ENCODE measurements at regions not wholly inside any gene's neighbourhood (a gene's known extent, or its start where the extent isn't known, plus 50 kb on each side); places are given as distances from the start of the nearest gene placed in this dataset.

- DNase-seq (no peak), ATAC-seq (no peak)
- H3K4me1 Mint-ChIP-seq (ENCODE audit: low read depth) = no peaks in the 10 kb centered on the region
- POLR2A ChIA-PET = no interaction called here
- peaks cover 14% of the 10 kb centered on the region for H3K27me3 Mint-ChIP-seq
- no peak overlapping the region for H3K27ac Mint-ChIP-seq
- CTCF ChIA-PET = no interaction called here
- intact Hi-C loops (cut with micrococcal nuclease) = no loop called here
- H3K36me3 Mint-ChIP-seq (ENCODE audit: low read depth) = no peaks in the 10 kb centered on the region
- H3K9me3 Mint-ChIP-seq = no peaks in the 10 kb centered on the region
- no peak overlapping the region for H3K4me3 Mint-ChIP-seq
- no peak for TF ChIP-seq CTCF (IDR thresholded peaks at IDR 0.05)
Observed at GRCh38 chr1:38463074-38463473, 396.5 kb downstream of the RRAGC start.

- TF ChIP-seq CTCF (IDR thresholded peaks at IDR 0.05) = no peak
- intact Hi-C loops (cut with micrococcal nuclease) = no loop called here
- POLR2A ChIA-PET = no interaction called here
- H3K4me3 Mint-ChIP-seq = no peak overlapping the region
- no peaks in the 10 kb centered on the region for H3K4me1 Mint-ChIP-seq (ENCODE audit: low read depth)
- no peak overlapping the region for H3K27ac Mint-ChIP-seq
- DNase-seq (no peak), ATAC-seq (no peak)
- CTCF ChIA-PET = no interaction called here
- H3K9me3 Mint-ChIP-seq = no peaks in the 10 kb centered on the region
- H3K27me3 Mint-ChIP-seq = peaks cover 7% of the 10 kb centered on the region
- no peaks in the 10 kb centered on the region for H3K36me3 Mint-ChIP-seq (ENCODE audit: low read depth)
Observed at GRCh38 chr1:38456531-38456876, 403.1 kb downstream of the RRAGC start.

- Mint-ChIP-seq H3K9me3 (no peaks in the 10 kb centered on the region), H3K36me3 (ENCODE audit: low read depth) (no peaks in the 10 kb centered on the region), H3K27me3 (peaks cover 7% of the 10 kb centered on the region), H3K4me1 (ENCODE audit: low read depth) (no peaks in the 10 kb centered on the region), H3K4me3 (no peak overlapping the region), H3K27ac (no peak overlapping the region)
- POLR2A ChIA-PET = no interaction called here
- CTCF ChIA-PET = no interaction called here
- ATAC-seq (no peak), DNase-seq (no peak)
- intact Hi-C loops (cut with micrococcal nuclease) = no loop called here
- TF ChIP-seq CTCF (IDR thresholded peaks at IDR 0.05) = no peak
Observed at GRCh38 chr1:38455829-38456530, 403.6 kb downstream of the RRAGC start.

GRCh38 chr1:38454749-38455441, 404.7 kb downstream of the RRAGC start:
- CTCF ChIA-PET = no interaction called here
- Mint-ChIP-seq H3K4me1 (ENCODE audit: low read depth) (no peaks in the 10 kb centered on the region), H3K4me3 (no peak overlapping the region), H3K36me3 (ENCODE audit: low read depth) (no peaks in the 10 kb centered on the region), H3K9me3 (no peaks in the 10 kb centered on the region), H3K27ac (no peak overlapping the region), H3K27me3 (peaks cover 5% of the 10 kb centered on the region)
- TF ChIP-seq CTCF (IDR thresholded peaks at IDR 0.05) = no peak
- intact Hi-C loops (cut with micrococcal nuclease) = no loop called here
- POLR2A ChIA-PET = no interaction called here
- ATAC-seq = no peak
- no peak for DNase-seq

GRCh38 chr1:38454236-38454635, 405.3 kb downstream of the RRAGC start:
- TF ChIP-seq CTCF (IDR thresholded peaks at IDR 0.05) = no peak
- Mint-ChIP-seq H3K4me1 (ENCODE audit: low read depth) (no peaks in the 10 kb centered on the region), H3K9me3 (no peaks in the 10 kb centered on the region), H3K27me3 (peaks cover 5% of the 10 kb centered on the region), H3K27ac (no peak overlapping the region), H3K4me3 (no peak overlapping the region), H3K36me3 (ENCODE audit: low read depth) (no peaks in the 10 kb centered on the region)
- ATAC-seq = no peak
- intact Hi-C loops (cut with micrococcal nuclease) = no loop called here
- POLR2A ChIA-PET = no interaction called here
- CTCF ChIA-PET = no interaction called here
- no peak for DNase-seq

Measured in activated CD8-positive, alpha-beta T cell treated with anti-CD3 and anti-CD28 coated beads for 36 hours (primary cell).